Adrenal gland (tissue), 9 donors: ENCODE measurements at regions not wholly inside any gene's neighbourhood (a gene's known extent, or its start where the extent isn't known, plus 50 kb on each side); places are given as distances from the start of the nearest gene placed in this dataset.

ENCODE experiments used
- DNase-seq, 7 donors: peaks; one replicate each; pipeline ENCODE4 v3.0.0-alpha.2; 2019 to 2020
- H3K27ac ChIP-seq, 5 donors: fragments of 200-600 bp; sonication (generic) in 4 of 5; 1 replicate in 3 of 5; 2 replicates in 2 of 5; pipeline versions ENCODE4 v1.5.1 to v1.8.0; 2016 to 2020; ENCODE audit warnings: mild to moderate bottlenecking in 1 of 5
- H3K27me3 ChIP-seq: fragments of 200-600 bp; 2 replicates; pipeline ENCODE4 v1.8.0; 2021
- H3K36me3 ChIP-seq, 2 donors: fragments of 200-600 bp; replicated peaks in 1 of 2; 1 replicate in 1 of 2; 2 replicates in 1 of 2; pipeline versions ENCODE4 v1.5.1 to v1.8.0; 2018 to 2022
- H3K4me1 ChIP-seq, 2 donors: fragments of 200-600 bp; replicated peaks in 1 of 2; 1 replicate in 1 of 2; 2 replicates in 1 of 2; pipeline versions ENCODE4 v1.5.1 to v1.8.0; 2018 to 2021
- H3K4me3 ChIP-seq, 4 donors: fragments of 200-600 bp; sonication (generic) in 3 of 4; one replicate each; pipeline ENCODE4 v1.5.1; 2016 to 2018
- H3K9me3 ChIP-seq, 3 donors: fragments of 200-600 bp; sonication (generic) in 1 of 3; replicated peaks in 1 of 3; 1 replicate in 2 of 3; 2 replicates in 1 of 3; pipeline versions ENCODE4 v1.5.1 to v1.8.0; 2016 to 2021
- POLR2A ChIP-seq, 2 donors: fragments of 450-650 bp; IDR thresholded peaks; one replicate each; pipeline ENCODE4 v1.6.1; 2017; ENCODE audit warnings: antibody characterized with exemption in 2 of 2, mild to moderate bottlenecking in 2 of 2, moderate library complexity in 1 of 2
- WGBS, 4 donors: extraction: QIAGEN DNeasy Blood & Tissue Kit in 2 of 4; methylation state at CpG; one replicate each; pipeline versions ENCODE4 v1.1.5 to v1.1.7; 2013 to 2017; 5-methylcytosine and 5-hydroxymethylcytosine counted together
- intact Hi-C, 2 donors: fragments of 100-400 bp; cut with DNase I; formaldehyde crosslinking; loops; one replicate each; pipeline versions ENCODE4 v1.14.1 to v1.15.0; 2022 to 2023
- TF ChIP-seq, protein P1 (sequence below), 6 experiments: fragments of 450-650 bp in 4 of 6; fragments of 200-600 bp in 2 of 6; sonication (generic) in 1 of 6; IDR thresholded peaks; 1 replicate in 5 of 6; 2 replicates in 1 of 6; pipeline versions ENCODE4 v1.5.1 to v1.8.0; 2016 to 2021; ENCODE audit warnings: antibody characterized with exemption in 6 of 6, mild to moderate bottlenecking in 2 of 6, moderate library complexity in 1 of 6
- donor health status: healthy with polysubstance abuse.
- donor health status: Bipolar disorder and iron deficiency.
- donor health status: DM: yes; HTN: yes; CAD: no.
- donor health status: DM: no; HTN: no; CAD: no.
- donor health status: DM: no; HTN: no; CAD: no.

DNA sequence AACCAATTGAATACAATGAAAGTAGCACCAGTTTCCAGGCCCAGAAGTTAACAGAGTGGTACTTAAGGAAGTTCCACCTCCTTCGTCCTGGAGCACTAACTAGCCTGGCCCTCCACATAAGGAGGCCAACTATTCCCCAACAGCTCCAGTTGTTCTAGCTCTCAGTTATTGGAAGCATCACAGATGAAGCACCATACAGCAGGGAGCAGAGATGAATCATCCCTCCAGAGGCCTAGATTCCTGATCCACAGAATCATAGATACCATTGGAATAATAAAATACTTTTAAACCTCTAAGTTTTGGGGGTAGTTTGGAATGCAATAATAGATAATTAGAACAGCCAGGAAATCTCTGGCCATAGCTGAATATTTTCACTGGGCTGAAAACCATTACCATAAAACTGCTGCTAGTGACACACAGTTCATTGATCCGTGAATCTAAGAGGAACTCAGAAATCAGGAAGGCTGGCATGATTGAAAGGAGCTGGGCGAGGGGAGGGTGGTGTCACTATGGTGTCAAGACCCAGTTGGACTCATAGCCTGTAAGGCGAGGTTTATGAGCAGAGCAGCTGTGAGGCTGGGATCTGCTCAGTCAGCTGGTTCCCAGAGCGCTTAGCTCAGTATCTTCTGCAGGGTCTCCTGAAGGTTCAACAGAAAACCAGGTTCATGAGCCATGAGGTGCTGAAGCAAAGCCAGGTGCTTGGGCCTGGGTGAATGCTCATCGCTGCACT lies 371.4 kb upstream of the TMTC1 start:
- no peak for DNase-seq
- H3K27ac ChIP-seq = no peak overlapping the region
- 81 to 86% (median 85%) methylated on average over 6 of the region's 6 CpGs for WGBS, 4 donors
- TF ChIP-seq POLR2A (IDR thresholded peaks at IDR 0.05) = no peak
- TF ChIP-seq, protein P1, sequence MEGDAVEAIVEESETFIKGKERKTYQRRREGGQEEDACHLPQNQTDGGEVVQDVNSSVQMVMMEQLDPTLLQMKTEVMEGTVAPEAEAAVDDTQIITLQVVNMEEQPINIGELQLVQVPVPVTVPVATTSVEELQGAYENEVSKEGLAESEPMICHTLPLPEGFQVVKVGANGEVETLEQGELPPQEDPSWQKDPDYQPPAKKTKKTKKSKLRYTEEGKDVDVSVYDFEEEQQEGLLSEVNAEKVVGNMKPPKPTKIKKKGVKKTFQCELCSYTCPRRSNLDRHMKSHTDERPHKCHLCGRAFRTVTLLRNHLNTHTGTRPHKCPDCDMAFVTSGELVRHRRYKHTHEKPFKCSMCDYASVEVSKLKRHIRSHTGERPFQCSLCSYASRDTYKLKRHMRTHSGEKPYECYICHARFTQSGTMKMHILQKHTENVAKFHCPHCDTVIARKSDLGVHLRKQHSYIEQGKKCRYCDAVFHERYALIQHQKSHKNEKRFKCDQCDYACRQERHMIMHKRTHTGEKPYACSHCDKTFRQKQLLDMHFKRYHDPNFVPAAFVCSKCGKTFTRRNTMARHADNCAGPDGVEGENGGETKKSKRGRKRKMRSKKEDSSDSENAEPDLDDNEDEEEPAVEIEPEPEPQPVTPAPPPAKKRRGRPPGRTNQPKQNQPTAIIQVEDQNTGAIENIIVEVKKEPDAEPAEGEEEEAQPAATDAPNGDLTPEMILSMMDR (IDR thresholded peaks at IDR 0.05) = no peak
- no peaks in the 10 kb centered on the region for H3K4me1 ChIP-seq
- no peaks in the 10 kb centered on the region for H3K36me3 ChIP-seq
- no peak overlapping the region for H3K4me3 ChIP-seq
- no peaks in the 10 kb centered on the region for H3K9me3 ChIP-seq
- intact Hi-C loops = no loop called here
- H3K27me3 ChIP-seq = no peaks in the 10 kb centered on the region

DNA sequence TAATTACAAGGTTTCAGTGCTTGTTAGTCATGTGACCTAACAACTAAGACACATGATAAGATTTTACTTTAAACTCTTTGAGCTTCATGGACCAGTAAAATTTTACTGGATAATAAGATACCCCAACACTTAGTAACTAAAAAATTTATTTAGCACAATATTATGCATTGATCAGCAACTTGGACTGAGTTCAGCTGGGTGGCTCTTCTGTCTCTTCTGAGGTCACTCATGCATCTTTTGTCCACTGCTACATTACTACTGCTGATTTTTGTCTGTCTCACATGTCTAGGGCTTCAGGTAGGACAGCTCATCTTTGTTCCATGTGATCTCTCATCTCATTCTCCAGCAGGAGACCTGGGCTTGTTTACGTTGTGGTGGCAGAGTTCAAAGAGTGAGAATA lies 370.2 kb upstream of the TMTC1 start:
- Histone ChIP-seq H3K9me3 (no peaks in the 10 kb centered on the region), H3K27ac (no peak overlapping the region), H3K4me3 (no peak overlapping the region), H3K4me1 (no peaks in the 10 kb centered on the region), H3K27me3 (no peaks in the 10 kb centered on the region), H3K36me3 (no peaks in the 10 kb centered on the region)
- TF ChIP-seq POLR2A (IDR thresholded peaks at IDR 0.05) = no peak
- TF ChIP-seq, protein P1 (IDR thresholded peaks at IDR 0.05) = no peak
- intact Hi-C loops = no loop called here
- 96 to 100% (median 100%) methylated on average over 1 of the region's 1 CpG for WGBS, 4 donors
- DNase-seq = no peak

DNA sequence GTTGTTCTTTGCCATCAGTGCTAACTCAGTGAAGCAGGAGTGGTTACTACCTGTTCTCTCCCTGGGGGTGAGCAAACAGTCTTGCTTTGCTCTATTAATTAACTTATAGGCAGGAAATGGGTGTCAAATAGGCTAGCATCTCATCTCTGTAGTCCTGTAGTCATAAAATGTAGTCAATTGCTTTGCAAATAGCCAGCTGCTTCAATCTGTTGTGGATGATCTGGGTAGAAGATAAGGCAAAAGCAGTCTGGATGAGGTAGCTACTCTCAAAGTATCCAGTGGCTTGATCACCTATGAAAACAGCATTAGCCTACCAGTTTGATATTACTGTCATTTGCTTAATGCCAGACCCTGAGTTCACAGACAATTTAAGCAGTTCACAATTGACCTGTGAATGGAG lies 369.0 kb upstream of the TMTC1 start:
- intact Hi-C loops = no loop called here
- Histone ChIP-seq H3K27ac (no peak overlapping the region), H3K27me3 (no peaks in the 10 kb centered on the region), H3K4me3 (no peak overlapping the region), H3K9me3 (no peaks in the 10 kb centered on the region), H3K4me1 (no peaks in the 10 kb centered on the region), H3K36me3 (no peaks in the 10 kb centered on the region)
- no peak for DNase-seq
- TF ChIP-seq, protein P1 (IDR thresholded peaks at IDR 0.05) = no peak
- no peak for TF ChIP-seq POLR2A (IDR thresholded peaks at IDR 0.05)

DNA sequence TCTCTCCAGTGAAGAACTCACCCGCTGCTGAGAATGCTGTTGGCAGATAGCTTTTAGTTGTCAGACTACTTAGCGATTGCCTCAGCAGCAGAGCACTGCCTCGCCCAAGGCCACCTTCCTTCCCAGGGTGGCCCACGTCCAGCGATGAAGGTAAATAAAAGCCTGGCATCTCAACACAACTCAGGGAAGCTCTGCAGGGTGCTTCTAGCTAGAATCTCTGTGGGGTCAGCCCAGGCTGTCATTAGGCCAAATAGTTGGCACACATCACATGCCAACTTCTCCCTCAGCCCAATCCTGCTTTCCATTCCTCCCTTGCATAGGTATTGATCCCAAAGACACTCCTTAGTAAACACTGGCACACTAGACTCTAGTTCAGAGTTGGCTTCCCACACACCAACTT lies 368.1 kb upstream of the TMTC1 start:
- DNase-seq = no peak
- no peaks in the 10 kb centered on the region for H3K9me3 ChIP-seq

More for the DNA sequence above, 368.1 kb upstream of the TMTC1 start:
- Histone ChIP-seq H3K27me3 (no peaks in the 10 kb centered on the region), H3K36me3 (no peaks in the 10 kb centered on the region), H3K4me3 (no peak overlapping the region), H3K4me1 (no peaks in the 10 kb centered on the region), H3K27ac (no peak overlapping the region)
- TF ChIP-seq, protein P1 (IDR thresholded peaks at IDR 0.05) = no peak
- no peak for TF ChIP-seq POLR2A (IDR thresholded peaks at IDR 0.05)
- intact Hi-C loops = no loop called here
- 54 to 68% (median 65%) methylated on average over 5 of the region's 5 CpGs for WGBS, 4 donors
